Testis (tissue), 2 donors: ENCODE measurements at regions not wholly inside any gene's neighbourhood (a gene's known extent, or its start where the extent isn't known, plus 50 kb on each side); places are given as distances from the start of the nearest gene placed in this dataset.

Experiments used
- DNase-seq: peaks from one replicate; pipeline ENCODE4 v3.0.0-alpha.2; 2019
- H3K27ac ChIP-seq, 2 donors: fragments of 200-600 bp; sonication (generic); one replicate each; pipeline ENCODE4 v1.5.1; 2019
- H3K27me3 ChIP-seq: fragments of 200-600 bp; sonication (generic); one replicate; pipeline ENCODE4 v1.5.1; 2019
- H3K36me3 ChIP-seq: fragments of 200-600 bp; sonication (generic); one replicate; pipeline ENCODE4 v1.5.1; 2017; ENCODE audit warnings: low read depth; ENCODE audit errors: missing control alignments
- H3K4me1 ChIP-seq: fragments of 200-600 bp; sonication (generic); one replicate; pipeline ENCODE4 v1.5.1; 2019
- H3K4me3 ChIP-seq, 2 donors: fragments of 200-600 bp; sonication (generic); one replicate each; pipeline ENCODE4 v1.5.1; 2017 to 2019
- H3K9me3 ChIP-seq: fragments of 200-600 bp; sonication (generic); one replicate; pipeline ENCODE4 v1.5.1; 2017
- CTCF ChIP-seq, 3 experiments: fragments of 450-650 bp in 2 of 3; fragments of 200-600 bp in 1 of 3; sonication (generic) in 1 of 3; IDR thresholded peaks; one replicate each; pipeline ENCODE4 v1.5.1; 2016 to 2019; ENCODE audit warnings: antibody characterized with exemption in 3 of 3, mild to moderate bottlenecking in 2 of 3, moderate library complexity in 1 of 3
- POLR2A ChIP-seq: fragments of 450-650 bp; IDR thresholded peaks from one replicate; pipeline ENCODE4 v1.6.1; 2017; ENCODE audit warnings: antibody characterized with exemption, mild to moderate bottlenecking, moderate library complexity
- WGBS, 2 donors: methylation state at CpG; one replicate each; pipeline ENCODE4 v1.1.5; 2018; 5-methylcytosine and 5-hydroxymethylcytosine counted together
- intact Hi-C: fragments of 100-400 bp; cut with DNase I; formaldehyde crosslinking; loops from one replicate; pipeline ENCODE4 v1.15.1; 2023; ENCODE audit warnings: low total_unique reads

GRCh38 chr2:30310371-30310770 is 79.0 kb downstream of the LBH start:
- no peak overlapping the region for H3K4me3 ChIP-seq
- intact Hi-C loops = no loop called here
- WGBS, 2 donors = 70 to 87% methylated on average over 5 of the region's 5 CpGs

GRCh38 chr2:30310955-30311354 is 79.6 kb downstream of the LBH start:
- H3K9me3 ChIP-seq = no peaks in the 10 kb centered on the region
- WGBS, 2 donors = 85 to 89% methylated on average over 5 of the region's 5 CpGs
- H3K4me3 ChIP-seq = no peak overlapping the region
- H3K36me3 ChIP-seq = no peaks in the 10 kb centered on the region
- TF ChIP-seq CTCF (IDR thresholded peaks at IDR 0.05) (no peak), POLR2A (no peak)
- intact Hi-C loops = no loop called here
- H3K4me1 ChIP-seq = no peaks in the 10 kb centered on the region
- no peaks in the 10 kb centered on the region for H3K27me3 ChIP-seq
- H3K27ac ChIP-seq = no peak overlapping the region
- no peak for DNase-seq

More at GRCh38 chr2:30310371-30310770, 79.0 kb downstream of the LBH start:
- Histone ChIP-seq H3K9me3 (no peaks in the 10 kb centered on the region), H3K4me1 (no peaks in the 10 kb centered on the region), H3K27ac (no peak overlapping the region), H3K36me3 (no peaks in the 10 kb centered on the region), H3K27me3 (no peaks in the 10 kb centered on the region)
- TF ChIP-seq CTCF (IDR thresholded peaks at IDR 0.05) = no peak
- no peak for TF ChIP-seq POLR2A
- no peak for DNase-seq

- no peaks in the 10 kb centered on the region for H3K9me3 ChIP-seq
- WGBS, 2 donors = 92 to 94% methylated on average over 2 of the region's 2 CpGs
- no peaks in the 10 kb centered on the region for H3K36me3 ChIP-seq
- H3K4me3 ChIP-seq = no peak overlapping the region
- intact Hi-C loops = no loop called here
- H3K27me3 ChIP-seq = no peaks in the 10 kb centered on the region
- no peak for DNase-seq
- no peak for TF ChIP-seq POLR2A
- TF ChIP-seq CTCF (IDR thresholded peaks at IDR 0.05) = no peak
- H3K27ac ChIP-seq = no peak overlapping the region
- no peaks in the 10 kb centered on the region for H3K4me1 ChIP-seq
Observed at GRCh38 chr2:30311711-30312110, 80.4 kb downstream of the LBH start.

- Histone ChIP-seq H3K4me1 (no peaks in the 10 kb centered on the region), H3K9me3 (no peaks in the 10 kb centered on the region), H3K27me3 (no peaks in the 10 kb centered on the region), H3K27ac (no peak overlapping the region), H3K4me3 (no peak overlapping the region), H3K36me3 (no peaks in the 10 kb centered on the region)
- no peak for TF ChIP-seq CTCF (IDR thresholded peaks at IDR 0.05)
- intact Hi-C loops = no loop called here
- 95 to 100% methylated on average over 1 of the region's 1 CpG for WGBS, 2 donors
- no peak for DNase-seq
Observed at GRCh38 chr2:30312916-30313315, 81.6 kb downstream of the LBH start.

- DNase-seq = no peak
- H3K4me1 ChIP-seq = no peaks in the 10 kb centered on the region
- no peak overlapping the region for H3K27ac ChIP-seq
- 91 to 95% methylated on average over 3 of the region's 3 CpGs for WGBS, 2 donors
- no peak overlapping the region for H3K4me3 ChIP-seq
- no peak for TF ChIP-seq CTCF (IDR thresholded peaks at IDR 0.05)
- TF ChIP-seq POLR2A = no peak
- no peaks in the 10 kb centered on the region for H3K36me3 ChIP-seq
- H3K27me3 ChIP-seq = no peaks in the 10 kb centered on the region
- H3K9me3 ChIP-seq = no peaks in the 10 kb centered on the region
- intact Hi-C loops = no loop called here
Observed at GRCh38 chr2:30314981-30315380, 83.6 kb downstream of the LBH start.
